GM12872 (cell line): ENCODE measurements at regions not wholly inside any gene's neighbourhood (a gene's known extent, or its start where the extent isn't known, plus 50 kb on each side); places are given as distances from the start of the nearest gene placed in this dataset.

Experiments used
- TF ChIP-seq, protein P1 (sequence below): IDR thresholded peaks from 3 replicates; pipeline ENCODE4 v1.5.1; 2011; ENCODE audit warnings: low read depth, mild to moderate bottlenecking, low read length, moderate library complexity; ENCODE audit not compliant: insufficient read depth

DNA sequence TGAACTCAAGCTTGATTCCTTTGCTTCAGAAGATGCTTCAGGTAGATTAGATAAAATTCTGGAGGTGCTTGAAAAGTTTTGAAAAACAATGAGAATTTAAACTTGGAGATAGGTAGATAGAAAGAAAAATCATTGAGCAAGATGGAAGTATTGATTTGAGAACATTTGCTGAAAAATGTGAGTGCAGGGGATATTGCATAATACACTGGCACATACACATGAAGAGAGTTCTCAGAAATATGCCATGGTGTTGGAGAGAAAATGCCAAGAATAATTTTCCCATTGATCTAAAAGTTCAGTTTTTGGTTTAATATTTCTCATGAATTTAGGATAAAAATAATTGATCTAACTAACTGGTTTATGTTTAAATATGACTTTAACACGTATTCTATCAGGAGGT, 107.2 kb upstream of the GBE1 start:
- TF ChIP-seq, protein P1, sequence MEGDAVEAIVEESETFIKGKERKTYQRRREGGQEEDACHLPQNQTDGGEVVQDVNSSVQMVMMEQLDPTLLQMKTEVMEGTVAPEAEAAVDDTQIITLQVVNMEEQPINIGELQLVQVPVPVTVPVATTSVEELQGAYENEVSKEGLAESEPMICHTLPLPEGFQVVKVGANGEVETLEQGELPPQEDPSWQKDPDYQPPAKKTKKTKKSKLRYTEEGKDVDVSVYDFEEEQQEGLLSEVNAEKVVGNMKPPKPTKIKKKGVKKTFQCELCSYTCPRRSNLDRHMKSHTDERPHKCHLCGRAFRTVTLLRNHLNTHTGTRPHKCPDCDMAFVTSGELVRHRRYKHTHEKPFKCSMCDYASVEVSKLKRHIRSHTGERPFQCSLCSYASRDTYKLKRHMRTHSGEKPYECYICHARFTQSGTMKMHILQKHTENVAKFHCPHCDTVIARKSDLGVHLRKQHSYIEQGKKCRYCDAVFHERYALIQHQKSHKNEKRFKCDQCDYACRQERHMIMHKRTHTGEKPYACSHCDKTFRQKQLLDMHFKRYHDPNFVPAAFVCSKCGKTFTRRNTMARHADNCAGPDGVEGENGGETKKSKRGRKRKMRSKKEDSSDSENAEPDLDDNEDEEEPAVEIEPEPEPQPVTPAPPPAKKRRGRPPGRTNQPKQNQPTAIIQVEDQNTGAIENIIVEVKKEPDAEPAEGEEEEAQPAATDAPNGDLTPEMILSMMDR = no peak

DNA sequence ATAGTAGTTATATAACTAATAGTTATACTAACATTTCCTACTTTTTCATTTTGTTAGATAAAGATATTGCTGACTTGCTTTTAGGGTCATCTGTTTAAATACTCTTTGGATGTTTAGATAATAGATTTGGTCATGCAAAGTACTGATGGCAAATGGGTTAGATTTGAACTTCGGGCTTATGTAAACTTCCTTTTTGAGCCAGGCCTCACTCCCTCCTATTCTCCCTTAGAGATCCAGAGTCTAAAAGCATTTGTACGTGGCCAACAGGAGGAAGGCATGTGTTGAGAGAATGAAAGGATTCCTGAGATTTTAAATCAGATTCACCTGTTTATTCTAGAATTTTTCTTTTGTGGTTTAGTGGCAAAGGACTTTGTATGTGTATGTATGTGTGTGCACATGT, 106.4 kb upstream of the GBE1 start:
- TF ChIP-seq, protein P1 = no peak

DNA sequence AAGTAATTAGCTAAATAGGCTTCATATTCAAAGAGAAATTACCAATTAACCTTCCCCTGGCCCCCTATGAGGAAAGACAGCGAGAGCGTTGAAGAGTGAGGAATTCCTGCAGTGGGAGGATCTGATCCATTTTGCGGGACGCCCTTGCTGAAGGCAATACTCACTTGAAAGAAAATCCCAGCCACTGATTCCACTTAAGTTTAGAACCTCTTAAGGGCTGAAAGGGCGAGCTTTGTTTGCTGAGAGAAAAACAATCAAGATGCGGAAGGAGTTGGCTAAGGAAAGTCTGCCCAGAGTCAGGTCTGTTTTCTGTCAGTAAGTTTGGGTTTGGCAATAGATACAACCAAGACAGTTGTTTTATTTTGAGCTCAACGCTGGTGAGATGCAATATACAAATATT, 102.8 kb upstream of the GBE1 start:
- TF ChIP-seq, protein P1 = no peak

DNA sequence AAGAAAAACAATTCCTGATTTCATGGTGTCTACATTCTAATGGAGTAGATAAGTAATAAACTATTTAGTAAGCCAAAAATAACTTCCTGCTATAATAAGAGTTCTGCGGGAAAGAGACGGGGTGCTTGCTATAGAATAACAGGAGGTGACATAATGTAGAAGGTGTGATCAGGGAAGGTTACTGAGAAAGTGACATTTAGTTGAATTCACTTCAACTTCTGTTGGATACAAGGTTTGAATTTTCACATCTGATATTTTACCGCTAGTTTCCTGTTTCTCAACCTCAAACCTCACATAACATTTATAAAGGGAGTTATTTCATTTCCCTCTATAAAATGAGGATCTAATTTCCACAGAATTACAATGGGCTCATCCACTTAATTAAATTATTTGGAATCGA, 102.3 kb upstream of the GBE1 start:
- TF ChIP-seq, protein P1 = no peak

DNA sequence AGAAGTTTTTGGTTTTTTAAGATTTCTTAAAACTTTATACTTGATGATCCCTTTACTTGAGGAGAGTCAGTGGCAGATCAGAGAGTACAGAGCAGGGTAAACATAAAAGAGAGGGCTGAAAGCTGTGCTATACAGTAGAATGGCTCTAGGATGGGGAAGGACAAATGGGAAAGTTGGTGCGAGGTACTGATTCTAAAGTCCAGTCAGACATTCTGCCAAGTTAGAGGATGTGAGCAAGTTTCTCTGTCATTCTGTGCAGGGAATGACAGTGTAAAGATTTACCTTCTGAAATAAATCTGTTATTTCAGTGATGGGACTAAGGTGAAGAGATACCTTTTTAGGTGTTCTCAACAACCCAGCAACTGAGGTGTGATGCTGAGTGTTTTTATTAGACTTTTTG, 100.1 kb upstream of the GBE1 start:
- TF ChIP-seq, protein P1 = no peak

DNA sequence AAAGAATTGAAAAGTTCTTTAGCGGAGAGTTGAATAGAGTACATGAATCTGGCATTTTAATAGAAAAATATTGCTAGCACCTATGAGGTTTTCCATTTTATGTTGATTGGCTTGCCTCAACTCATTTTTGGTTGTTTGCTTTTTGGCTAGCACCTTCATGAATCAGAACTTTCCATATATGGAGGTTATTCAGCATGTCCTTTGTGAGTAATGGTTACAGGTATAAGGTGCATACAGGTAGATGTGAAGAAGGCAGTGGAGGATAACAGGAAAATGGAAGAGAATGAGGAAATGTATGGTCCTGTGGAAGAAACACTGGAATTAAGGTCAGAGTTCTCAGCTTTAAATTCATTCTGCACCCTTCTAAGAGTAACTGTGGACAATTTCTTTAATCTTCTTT, 98.1 kb upstream of the GBE1 start:
- TF ChIP-seq, protein P1 = no peak

DNA sequence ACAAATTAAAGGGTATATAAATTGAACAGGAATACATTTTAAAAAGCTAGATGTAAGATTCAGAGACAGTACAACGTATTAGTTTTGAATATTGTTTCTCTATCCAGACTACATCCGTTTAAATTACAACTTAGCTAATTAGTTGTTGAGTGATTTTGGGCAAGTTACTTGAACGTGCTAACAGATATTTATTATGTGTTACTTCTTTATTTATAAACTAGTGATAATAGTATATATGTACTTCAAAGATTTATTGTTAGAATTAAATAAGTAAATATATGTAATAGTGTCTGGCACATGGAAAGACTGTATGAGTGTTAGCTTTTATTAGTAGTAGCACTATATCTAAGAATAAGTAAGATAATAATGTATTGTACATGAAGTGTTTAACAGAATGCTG, 92.0 kb upstream of the GBE1 start:
- TF ChIP-seq, protein P1 = no peak

DNA sequence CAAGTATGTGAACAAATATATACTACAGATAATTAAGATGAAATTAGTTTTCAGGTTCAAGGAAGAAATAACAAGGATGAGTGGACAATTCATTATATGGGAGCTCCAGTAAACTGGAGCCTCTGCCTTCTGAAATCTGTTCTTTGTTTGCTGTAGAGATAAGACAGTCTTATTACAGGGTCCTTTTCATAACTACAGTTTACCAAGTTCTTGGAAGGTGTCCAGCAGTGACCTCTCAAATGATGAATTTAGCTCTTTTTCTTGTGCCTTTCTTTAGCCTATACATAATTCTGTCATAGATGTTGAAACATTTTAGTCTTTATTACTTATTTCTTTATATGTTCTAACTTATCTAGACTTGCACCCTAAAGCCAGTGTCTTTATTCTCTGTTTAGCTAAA, 89.7 kb upstream of the GBE1 start:
- TF ChIP-seq, protein P1 = no peak
